Liver (tissue), 8 donors: ENCODE measurements at regions not wholly inside any gene's neighbourhood (a gene's known extent, or its start where the extent isn't known, plus 50 kb on each side); places are given as distances from the start of the nearest gene placed in this dataset.

Experiments used
- DNase-seq: peaks from one replicate; pipeline ENCODE4 v3.0.0-alpha.2; 2017; ENCODE audit warnings: low spot score
- H3K27ac ChIP-seq, 2 donors: one replicate each; pipeline ENCODE4 v1.7.0; 2013; ENCODE audit warnings: inconsistent platforms in 2 of 2, low read length in 2 of 2, control low read depth in 1 of 2, low read depth in 1 of 2, mild to moderate bottlenecking in 1 of 2
- H3K27me3 ChIP-seq, 4 donors: one replicate each; pipeline versions ENCODE4 v1.6.1 to v1.7.0; 2013; ENCODE audit warnings: low read length in 3 of 4, inconsistent platforms in 1 of 4, mild to moderate bottlenecking in 1 of 4, moderate library complexity in 1 of 4; ENCODE audit not compliant: control insufficient read depth in 4 of 4, insufficient read depth in 4 of 4
- H3K36me3 ChIP-seq, 4 donors: one replicate each; pipeline versions ENCODE4 v1.6.1 to v1.7.0; 2013; ENCODE audit warnings: low read length in 3 of 4, mild to moderate bottlenecking in 3 of 4, low read depth in 1 of 4, moderate library complexity in 1 of 4; ENCODE audit not compliant: control insufficient read depth in 4 of 4, insufficient read depth in 3 of 4
- H3K4me1 ChIP-seq, 4 donors: one replicate each; pipeline versions ENCODE4 v1.6.1 to v1.7.0; 2013; ENCODE audit warnings: low read length in 3 of 4, mild to moderate bottlenecking in 3 of 4, moderate library complexity in 1 of 4; ENCODE audit not compliant: control insufficient read depth in 4 of 4, insufficient read depth in 4 of 4
- H3K4me3 ChIP-seq, 3 donors: one replicate each; pipeline versions ENCODE4 v1.6.1 to v1.7.0; 2013; ENCODE audit warnings: low read length in 3 of 3, control low read depth in 1 of 3, low read depth in 1 of 3, mild to moderate bottlenecking in 1 of 3
- H3K9ac ChIP-seq, 2 donors: one replicate each; pipeline ENCODE4 v1.7.0; 2013; ENCODE audit warnings: low read length in 2 of 2, mild to moderate bottlenecking in 2 of 2, moderate library complexity in 2 of 2, control low read depth in 1 of 2, low read depth in 1 of 2
- H3K9me3 ChIP-seq, 4 donors: one replicate each; pipeline versions ENCODE4 v1.6.1 to v1.7.0; 2013; ENCODE audit warnings: low read length in 3 of 4; ENCODE audit not compliant: control insufficient read depth in 4 of 4
- EGR1 ChIP-seq, 2 donors: IDR thresholded peaks; 2 replicates each; pipeline ENCODE4 v1.6.1; 2016 to 2018; ENCODE audit warnings: antibody characterized with exemption in 2 of 2, low read depth in 2 of 2
- FOXA1 ChIP-seq: IDR thresholded peaks from 2 replicates; pipeline ENCODE4 v1.6.1; 2016; ENCODE audit warnings: antibody characterized with exemption
- FOXA2 ChIP-seq: IDR thresholded peaks from 2 replicates; pipeline ENCODE4 v1.6.1; 2016; ENCODE audit warnings: antibody characterized with exemption
- HNF4A ChIP-seq, 2 donors: conservative IDR thresholded peaks; 2 replicates each; pipeline ENCODE4 v1.6.1; 2016; ENCODE audit warnings: antibody characterized with exemption in 2 of 2, mild to moderate bottlenecking in 2 of 2
- TAF1 ChIP-seq: conservative IDR thresholded peaks from 2 replicates; pipeline ENCODE4 v1.6.1; 2016; ENCODE audit warnings: antibody characterized with exemption, mild to moderate bottlenecking
- YY1 ChIP-seq: IDR thresholded peaks from 2 replicates; pipeline ENCODE4 v1.6.1; 2016; ENCODE audit warnings: antibody characterized with exemption, mild to moderate bottlenecking
- WGBS: extraction: QIAGEN DNeasy Blood & Tissue Kit; methylation state at CpG from one replicate; pipeline ENCODE4 v1.1.7; 2013; 5-methylcytosine and 5-hydroxymethylcytosine counted together
- TF ChIP-seq, protein P1 (sequence below): IDR thresholded peaks from 2 replicates; pipeline ENCODE4 v1.6.1; 2016; ENCODE audit warnings: antibody characterized with exemption
- TF ChIP-seq, protein P2 (sequence below): fragments of 150-350 bp; IDR thresholded peaks from 2 replicates; pipeline ENCODE4 v1.5.1; 2017; ENCODE audit warnings: improper control_type of control experiment, low read depth, low read length; ENCODE audit not compliant: missing input control
- TF ChIP-seq, protein P3 (sequence below): IDR thresholded peaks from 2 replicates; pipeline ENCODE4 v1.6.1; 2016; ENCODE audit warnings: antibody characterized with exemption
- donor health status: healthy.
- donor health status: healthy.
- donor health status: healthy.
- donor health status: healthy.
- donor health status: healthy.

DNA sequence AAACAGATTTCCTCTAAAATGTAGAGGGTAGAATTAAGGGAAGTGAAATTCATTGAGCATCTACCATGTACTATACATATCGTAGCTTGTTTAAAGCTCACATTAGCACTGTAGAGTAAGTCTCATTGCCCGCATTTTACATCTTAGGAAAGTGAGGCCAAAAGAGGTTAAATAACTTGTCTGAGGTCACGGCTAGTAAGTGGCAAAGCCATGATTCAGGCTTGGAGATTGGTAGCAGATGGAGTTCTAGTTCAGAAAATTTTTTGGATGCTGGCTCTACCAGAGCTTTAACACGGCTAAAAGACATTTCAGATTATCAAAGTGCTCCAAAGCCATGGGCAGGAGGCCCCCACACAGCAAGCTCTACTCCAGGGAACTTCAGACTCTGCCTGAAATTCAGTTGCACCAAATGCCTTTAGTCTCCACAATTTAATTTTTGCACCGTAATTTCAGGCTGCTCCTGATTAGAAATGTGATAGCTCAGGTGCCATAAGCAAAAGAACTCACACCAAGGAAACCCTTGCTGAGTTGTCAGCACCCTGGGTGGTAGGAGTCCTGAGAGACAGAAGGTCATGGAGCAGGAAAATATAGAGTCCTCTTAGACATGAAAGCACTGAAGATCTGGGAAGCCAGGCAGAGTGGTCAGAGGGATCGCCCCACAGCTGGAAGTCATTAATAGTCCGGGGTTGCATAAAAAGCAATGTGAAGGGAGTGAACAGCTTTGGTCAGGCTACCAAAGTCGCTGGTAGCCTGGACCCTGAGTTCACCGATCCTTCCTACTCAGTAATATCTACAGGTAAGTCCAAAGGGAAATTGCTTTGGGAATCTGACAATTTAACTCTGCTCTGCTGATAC, 55.2 kb upstream of the ASIP start:
- H3K9ac ChIP-seq: no peak overlapping the region
- no peak overlapping the region for H3K4me3 ChIP-seq
- WGBS: 87% methylated on average over 9 of the region's 9 CpGs
- TF ChIP-seq, protein P1, sequence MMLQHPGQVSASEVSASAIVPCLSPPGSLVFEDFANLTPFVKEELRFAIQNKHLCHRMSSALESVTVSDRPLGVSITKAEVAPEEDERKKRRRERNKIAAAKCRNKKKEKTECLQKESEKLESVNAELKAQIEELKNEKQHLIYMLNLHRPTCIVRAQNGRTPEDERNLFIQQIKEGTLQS: no peak
- no peak for TF ChIP-seq YY1
- TF ChIP-seq HNF4A (conservative IDR thresholded peaks at IDR 0.05): no peak
- TF ChIP-seq, protein P2, sequence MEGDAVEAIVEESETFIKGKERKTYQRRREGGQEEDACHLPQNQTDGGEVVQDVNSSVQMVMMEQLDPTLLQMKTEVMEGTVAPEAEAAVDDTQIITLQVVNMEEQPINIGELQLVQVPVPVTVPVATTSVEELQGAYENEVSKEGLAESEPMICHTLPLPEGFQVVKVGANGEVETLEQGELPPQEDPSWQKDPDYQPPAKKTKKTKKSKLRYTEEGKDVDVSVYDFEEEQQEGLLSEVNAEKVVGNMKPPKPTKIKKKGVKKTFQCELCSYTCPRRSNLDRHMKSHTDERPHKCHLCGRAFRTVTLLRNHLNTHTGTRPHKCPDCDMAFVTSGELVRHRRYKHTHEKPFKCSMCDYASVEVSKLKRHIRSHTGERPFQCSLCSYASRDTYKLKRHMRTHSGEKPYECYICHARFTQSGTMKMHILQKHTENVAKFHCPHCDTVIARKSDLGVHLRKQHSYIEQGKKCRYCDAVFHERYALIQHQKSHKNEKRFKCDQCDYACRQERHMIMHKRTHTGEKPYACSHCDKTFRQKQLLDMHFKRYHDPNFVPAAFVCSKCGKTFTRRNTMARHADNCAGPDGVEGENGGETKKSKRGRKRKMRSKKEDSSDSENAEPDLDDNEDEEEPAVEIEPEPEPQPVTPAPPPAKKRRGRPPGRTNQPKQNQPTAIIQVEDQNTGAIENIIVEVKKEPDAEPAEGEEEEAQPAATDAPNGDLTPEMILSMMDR: no peak
- no peak for TF ChIP-seq FOXA1
- TF ChIP-seq FOXA2: no peak
- no peak for TF ChIP-seq EGR1 (IDR thresholded peaks at IDR 0.05; ENCODE audit: low read depth in 2 of 2)
- TF ChIP-seq, protein P3, sequence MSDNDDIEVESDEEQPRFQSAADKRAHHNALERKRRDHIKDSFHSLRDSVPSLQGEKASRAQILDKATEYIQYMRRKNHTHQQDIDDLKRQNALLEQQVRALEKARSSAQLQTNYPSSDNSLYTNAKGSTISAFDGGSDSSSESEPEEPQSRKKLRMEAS: no peak
- peaks cover 0 to 3% (median 0%) of the 10 kb centered on the region in 4 donors for H3K4me1 ChIP-seq
- H3K27ac ChIP-seq: no peak overlapping the region
- DNase-seq: no peak
- no peaks in the 10 kb centered on the region for H3K9me3 ChIP-seq
- H3K36me3 ChIP-seq: no peaks in the 10 kb centered on the region
- peaks cover 0 to 7% (median 0%) of the 10 kb centered on the region in 4 donors for H3K27me3 ChIP-seq

DNA sequence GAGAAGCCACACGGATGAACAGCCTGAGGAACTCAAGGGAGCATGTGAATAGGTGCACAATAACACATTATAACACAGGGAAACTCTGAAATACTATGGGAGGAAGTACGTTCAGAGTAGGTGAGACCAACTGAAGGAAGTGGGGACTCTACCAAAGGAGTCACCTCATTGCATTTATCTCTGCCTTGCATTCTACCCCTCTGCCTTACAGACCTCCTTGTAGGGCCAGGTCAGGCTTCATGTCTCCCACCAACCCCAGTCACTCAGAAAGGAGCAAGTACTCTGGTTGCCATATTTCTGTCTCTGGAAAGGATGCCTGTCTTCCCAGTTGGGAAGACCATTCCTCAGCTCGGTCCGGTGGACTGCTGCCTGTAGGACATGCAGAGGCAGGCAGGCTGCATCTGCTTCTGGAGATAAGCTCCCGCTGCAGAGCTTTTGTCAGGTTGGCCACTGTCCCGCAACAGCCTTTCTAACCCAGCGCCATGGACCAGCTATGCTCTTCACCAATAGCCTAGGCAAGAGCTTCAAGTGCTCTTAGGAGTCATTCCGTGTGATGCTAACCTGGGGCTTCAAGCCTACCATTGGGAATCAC, 51.6 kb upstream of the ASIP start:
- Histone ChIP-seq H3K36me3 (no peaks in the 10 kb centered on the region), H3K4me3 (no peak overlapping the region), H3K9ac (no peak overlapping the region), H3K27me3 (peaks cover 0 to 3% (median 0%) of the 10 kb centered on the region in 4 donors), H3K4me1 (peaks cover 0 to 3% (median 0%) of the 10 kb centered on the region in 4 donors), H3K27ac (no peak overlapping the region), H3K9me3 (no peaks in the 10 kb centered on the region)
- 84% methylated on average over 8 of the region's 8 CpGs for WGBS
- TF ChIP-seq YY1: no peak
- DNase-seq: no peak

DNA sequence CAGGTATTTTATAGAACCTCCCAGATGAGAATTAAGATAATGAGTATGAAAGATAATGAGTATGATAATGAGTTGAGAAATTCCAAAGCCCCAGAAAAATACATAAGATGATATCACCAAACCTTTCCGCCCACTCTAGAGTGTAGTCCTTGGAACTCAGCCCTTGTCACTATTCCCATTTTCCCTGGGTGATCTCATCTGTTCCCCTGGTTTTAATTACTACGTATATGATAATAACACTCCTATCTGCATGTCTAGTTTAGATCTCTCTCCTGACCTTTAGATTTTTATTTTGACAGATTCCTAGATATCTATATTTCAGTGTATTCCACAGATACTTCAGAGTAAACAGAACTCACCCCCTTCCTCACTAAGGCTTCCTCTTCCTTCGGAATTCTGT, 51.0 kb upstream of the ASIP start:
- Histone ChIP-seq H3K36me3 (no peaks in the 10 kb centered on the region), H3K27ac (no peak overlapping the region), H3K9me3 (no peaks in the 10 kb centered on the region), H3K9ac (no peak overlapping the region), H3K27me3 (peaks cover 0 to 3% (median 0%) of the 10 kb centered on the region in 4 donors), H3K4me1 (peaks cover 0 to 3% (median 0%) of the 10 kb centered on the region in 4 donors), H3K4me3 (no peak overlapping the region)
- WGBS: 57% methylated on average over 3 of the region's 3 CpGs
- TF ChIP-seq EGR1 (IDR thresholded peaks at IDR 0.05; ENCODE audit: low read depth in 2 of 2) (no peak), FOXA2 (no peak), TAF1 (no peak)
- TF ChIP-seq, protein P1: no peak
- TF ChIP-seq, protein P2: no peak
- no peak for DNase-seq
